HG02642 (cell line): ENCODE measurements at regions not wholly inside any gene's neighbourhood (a gene's known extent, or its start where the extent isn't known, plus 50 kb on each side); places are given as distances from the start of the nearest gene placed in this dataset.
"Not testable (repeated sequence)": the region's sequence is repeated elsewhere in the genome, so short reads cannot be mapped to it uniquely, and the experiment has no call there.

Experiments
- ATAC-seq: cut with Tn5 transposase; IDR thresholded peaks from one replicate; pipeline ENCODE4 v1.9.1; 2021; ENCODE audit warnings: mild to moderate bottlenecking; ENCODE audit not compliant: unreplicated experiment, poor library complexity

DNA sequence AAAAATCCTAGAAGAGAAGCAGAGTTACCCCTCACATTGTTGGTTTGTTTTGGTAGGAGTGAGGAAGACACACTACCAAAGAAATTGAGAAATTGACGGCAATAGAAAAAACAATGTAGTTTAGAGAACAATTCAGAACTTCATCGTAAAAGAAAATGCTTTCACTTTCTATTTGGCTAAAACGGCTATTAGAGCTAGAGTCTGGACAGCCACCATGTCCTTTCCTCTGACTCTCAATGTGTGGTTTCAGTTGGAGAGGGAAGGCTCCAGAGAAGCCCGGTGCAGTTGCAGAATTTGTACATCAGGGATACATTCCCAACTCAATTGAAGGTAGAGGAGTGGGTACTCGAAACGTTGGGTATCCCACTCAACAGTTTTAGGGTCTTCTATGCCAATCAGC lies 535.3 kb downstream of the GALC start:
- ATAC-seq: no peak

DNA sequence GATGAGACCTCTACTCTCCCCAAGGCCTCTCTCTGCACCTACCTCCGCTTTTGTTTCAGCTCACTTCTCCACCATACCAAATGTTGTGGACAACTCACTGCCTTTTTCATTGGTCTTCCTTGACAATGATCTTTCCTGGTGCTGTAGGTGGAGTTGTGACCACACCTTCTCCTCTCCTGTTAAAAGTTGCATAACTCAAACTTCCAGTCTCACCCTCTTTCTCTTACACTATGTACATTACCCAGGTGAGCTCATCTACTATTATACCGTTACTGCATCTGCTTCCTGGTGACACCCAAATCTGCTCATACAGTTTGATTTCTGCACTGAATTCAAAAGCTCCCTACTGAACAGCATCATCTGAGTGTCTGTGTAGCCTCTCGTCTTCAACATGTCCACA lies 542.8 kb downstream of the GALC start:
- ATAC-seq: no peak

DNA sequence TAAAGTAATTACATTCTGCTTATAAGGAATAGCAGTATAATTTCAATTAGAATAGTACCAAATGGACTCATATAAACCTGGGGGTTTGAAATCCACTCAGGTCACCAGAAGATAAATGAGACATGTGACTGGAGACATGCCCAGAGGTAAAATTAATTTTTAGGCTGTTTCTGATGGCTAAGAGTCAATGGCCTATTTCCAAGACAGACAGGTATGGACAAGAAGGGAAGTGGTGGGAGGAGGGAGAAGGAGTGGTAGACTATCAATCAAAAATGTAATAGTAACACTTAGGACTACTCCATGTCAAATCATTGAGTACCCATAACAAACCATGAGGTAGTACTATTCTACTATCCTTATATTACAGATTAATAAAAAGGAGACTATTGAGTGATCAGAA lies 544.0 kb downstream of the GALC start:
- ATAC-seq: no peak

DNA sequence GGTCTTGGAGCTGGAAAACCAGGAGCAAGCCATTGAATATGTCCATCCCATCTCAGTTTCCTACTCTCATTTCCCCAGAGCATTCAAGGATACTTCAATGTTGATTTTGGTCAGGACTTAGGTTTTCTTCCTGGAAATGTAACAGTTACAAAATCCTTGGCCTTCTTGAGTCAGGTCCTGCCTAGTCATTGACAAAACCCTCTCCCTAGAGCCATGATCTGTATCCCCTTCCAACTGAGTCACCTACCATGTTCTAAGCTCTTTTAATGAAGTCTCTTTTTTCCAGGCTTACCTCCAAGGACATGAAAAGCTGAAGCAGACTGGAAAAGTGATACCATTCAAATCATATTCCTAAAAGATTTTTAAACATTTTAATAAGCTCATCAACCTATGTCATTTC lies 549.2 kb downstream of the GALC start:
- ATAC-seq: no peak

DNA sequence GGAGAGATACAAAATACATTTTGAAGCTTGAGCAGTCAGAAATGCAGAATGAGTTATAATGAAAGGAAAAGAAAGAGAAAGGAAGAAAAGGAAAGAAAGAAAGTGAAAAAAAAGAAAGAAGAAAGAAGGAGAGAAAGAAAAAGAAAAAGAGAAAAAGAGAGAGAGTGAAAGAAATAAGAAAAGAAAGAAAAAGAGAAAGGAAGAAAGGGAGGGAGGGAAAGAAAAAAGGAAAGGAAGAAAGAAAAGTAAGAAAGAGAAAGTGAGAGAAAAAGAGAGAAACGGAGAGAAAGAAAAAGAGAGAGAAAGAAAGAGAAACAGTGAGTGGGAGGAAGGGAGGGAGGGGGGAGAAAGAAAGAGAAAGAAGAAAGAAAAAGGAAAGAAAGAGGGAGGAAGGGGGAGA lies 549.9 kb downstream of the GALC start:
- no peak for ATAC-seq

DNA sequence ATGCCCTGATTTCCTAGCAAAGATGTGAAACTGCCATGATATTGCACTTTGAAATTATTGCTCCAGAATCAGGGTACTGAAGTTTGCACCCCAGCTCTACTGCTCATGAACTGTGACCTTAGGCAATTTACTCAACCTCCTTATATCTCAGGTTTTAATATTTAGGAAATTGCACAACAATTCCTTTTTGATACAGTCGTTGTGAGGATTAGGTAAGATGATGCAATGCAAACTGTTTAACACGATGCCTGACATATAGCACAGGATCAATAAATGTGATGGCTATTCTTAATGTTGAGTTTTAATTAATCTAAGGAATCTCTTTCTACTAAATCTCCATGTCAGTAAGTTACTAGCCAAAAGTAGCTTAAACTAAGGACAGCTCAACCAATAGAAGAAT lies 555.8 kb downstream of the GALC start:
- ATAC-seq: no peak

DNA sequence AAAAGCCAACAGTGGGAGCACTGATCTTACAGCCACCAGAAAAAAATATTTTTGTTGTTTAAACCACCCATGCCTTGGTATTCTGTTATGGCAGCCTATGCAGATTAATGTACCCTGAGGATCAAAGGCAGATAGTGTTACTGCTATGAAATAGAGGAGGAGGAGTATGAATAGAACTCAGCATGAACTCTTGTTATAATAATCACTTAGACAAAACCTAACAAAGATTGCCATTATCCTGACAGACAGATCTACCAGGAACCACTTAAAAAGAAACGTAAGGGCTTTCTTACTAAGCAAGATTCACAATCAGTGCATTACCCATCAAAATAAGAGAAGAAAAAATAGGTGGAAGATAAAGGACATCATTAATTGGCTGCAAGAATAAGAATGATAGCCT lies 558.3 kb downstream of the GALC start:
- no peak for ATAC-seq

DNA sequence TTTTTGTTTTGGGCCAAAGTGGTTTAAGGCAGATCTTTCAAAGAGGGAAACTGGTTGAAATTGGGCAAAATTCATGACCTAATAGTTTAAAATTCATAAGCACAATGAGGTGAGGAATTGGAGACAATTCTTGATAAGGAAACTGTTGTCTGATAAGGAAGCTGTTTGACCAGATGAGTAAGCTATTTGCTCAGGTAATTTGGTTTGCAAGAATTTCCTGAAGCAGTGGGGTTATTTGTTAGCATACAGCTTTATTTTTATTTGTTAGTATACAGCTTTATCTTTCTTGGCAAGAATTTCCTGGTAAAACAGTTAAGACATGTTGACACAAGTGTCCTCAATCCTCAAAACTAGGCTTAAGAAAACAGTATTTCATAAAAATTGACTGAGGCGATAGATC lies 559.0 kb downstream of the GALC start:
- ATAC-seq: no peak

DNA sequence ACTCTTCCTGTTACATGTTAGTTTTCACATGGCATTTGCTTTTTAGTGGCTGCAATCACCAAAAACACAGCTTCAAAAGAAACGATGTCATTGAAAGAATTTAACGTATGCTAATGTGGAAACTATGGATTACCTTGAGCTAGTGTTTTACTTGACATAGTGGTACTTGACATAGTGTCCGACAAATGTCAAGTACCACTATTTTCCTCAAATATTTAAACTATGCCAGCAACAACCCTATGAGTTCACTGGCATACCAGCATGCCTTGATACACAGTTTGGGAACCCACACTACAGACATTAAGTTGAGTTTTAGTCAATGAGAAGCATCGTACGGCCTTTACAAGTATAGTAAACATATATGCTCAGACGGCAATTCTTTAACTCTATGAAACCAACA lies 560.3 kb downstream of the GALC start:
- ATAC-seq: no peak

DNA sequence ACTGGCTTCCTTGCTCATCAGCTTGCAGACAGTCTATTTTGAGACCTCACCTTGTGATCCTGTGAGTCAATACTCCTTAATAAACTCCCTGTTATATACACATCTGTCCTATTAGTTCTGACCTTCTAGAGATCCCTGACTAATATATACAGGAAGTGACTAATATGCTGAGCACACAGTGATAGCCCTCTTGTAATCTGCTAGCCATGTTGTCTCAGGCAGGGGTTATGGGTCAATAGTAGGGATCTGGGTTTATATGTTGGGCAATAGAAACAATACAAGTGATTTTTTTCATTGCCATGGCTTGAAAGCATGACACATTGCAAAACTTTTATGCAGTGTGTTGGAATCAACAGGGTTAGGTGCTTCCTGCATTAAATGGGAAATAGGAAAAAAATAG lies 562.2 kb downstream of the GALC start:
- no peak for ATAC-seq

DNA sequence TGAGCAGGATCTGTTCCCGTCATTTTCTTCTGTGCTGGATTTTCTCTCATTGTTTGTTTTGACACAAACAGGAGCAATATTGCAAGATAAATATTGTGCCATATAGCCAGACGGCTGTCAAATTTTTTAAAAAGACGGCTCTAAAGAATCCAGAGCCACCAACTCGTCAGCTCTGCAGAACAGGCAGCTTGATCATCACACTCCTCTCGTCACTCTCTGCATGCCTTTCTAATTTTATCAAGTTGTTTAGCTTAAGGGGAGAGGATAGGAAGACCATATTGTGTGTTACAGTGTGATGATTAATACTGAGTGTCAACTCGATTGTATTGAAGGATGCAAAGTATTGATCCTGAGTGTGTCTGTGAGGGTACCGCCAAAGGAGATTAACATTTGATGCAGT lies 562.8 kb downstream of the GALC start:
- no peak for ATAC-seq

DNA sequence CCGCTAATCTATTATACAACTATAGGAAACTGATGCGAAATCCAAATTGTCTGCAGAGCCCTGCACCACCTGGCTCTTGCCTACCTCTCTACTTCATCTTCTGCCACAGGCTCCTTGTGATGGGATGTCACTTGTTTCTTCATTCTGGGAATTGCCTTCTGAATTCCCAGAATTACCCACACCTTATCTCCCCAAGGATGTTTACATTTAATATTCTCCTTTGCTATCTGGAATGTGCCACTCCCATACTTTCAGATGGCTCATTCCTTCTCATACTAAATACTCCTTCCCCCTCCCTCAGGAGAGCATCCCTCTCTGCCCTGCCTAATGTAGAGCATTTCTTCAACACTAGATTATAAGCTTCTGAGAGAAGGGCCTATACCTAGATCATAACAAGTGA lies 573.1 kb downstream of the GALC start:
- no peak for ATAC-seq

DNA sequence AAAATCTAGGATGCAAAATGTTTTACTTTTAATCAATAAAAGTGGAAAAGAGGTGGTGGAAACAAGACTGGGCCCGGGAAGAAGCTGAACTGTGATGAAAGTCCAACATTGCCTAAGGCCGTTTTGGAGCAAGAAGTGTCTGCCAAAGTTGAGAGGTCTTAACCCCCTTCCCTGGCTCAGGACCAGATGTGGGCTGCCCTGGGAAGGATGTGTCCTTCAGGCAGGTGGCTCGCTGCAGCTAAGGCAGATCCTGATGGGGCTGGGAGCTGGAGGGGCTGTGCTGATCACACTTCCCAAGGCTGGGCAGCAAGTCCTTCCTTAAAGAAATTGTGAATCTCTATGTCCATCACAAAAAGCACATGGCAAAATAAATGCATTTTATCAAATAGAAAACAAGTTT lies 581.6 kb downstream of the GALC start:
- no peak for ATAC-seq

DNA sequence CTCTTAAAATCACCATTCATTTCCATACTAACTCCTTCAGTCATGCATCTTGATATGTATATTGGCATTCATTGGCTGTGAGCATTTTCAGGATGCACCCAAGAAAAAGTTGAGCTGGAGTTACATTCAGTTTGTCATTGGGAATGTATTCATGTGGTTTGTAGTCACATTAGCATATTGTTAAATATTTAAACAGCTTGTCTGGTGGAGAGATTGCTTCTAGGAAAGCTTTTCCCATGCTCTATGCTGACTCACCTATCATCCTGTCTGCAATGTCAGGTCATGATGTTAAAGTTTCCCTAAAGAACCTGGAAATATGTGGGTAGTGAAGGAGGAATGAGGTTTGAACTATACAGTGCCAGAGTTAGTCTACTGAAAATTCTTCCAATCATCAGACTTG lies 583.6 kb downstream of the GALC start:
- no peak for ATAC-seq

DNA sequence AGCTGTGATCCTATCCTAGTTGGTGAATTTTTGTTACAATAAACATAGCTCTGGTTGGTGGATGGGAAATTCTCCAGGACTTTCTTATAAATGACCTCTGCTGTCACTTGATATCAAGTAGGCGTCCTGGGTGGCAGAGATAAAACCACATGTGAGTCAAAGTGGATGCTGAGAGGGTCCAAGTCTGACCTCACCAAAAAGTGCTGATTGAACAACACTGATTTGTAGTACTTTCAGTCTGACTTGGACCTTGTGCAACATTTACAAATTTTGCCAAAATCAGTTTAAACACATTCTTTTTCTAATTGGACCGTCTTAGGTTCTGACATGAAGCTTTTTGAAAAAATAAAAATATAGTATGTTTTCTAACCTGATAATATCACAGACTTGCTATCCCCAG lies 585.6 kb downstream of the GALC start:
- ATAC-seq: no peak

DNA sequence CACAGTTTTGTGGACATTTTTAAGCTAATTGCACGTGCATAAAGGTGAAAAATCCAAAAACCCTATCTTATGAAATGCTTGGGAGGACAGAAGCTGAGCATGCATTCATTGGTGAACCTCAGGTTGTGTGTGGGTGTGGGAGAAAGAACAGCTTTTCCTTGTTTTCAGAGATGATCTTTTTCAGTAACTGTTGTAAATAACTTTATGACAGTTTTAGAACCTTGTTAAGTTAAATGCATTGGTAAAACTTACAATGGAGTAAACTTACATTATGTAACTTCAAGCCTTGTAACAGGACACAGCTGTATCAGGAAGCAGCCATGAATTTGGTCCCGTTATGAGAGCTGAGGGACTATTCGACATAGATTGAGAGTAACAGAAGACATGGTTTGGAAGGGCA lies 587.4 kb downstream of the GALC start:
- ATAC-seq: no peak

DNA sequence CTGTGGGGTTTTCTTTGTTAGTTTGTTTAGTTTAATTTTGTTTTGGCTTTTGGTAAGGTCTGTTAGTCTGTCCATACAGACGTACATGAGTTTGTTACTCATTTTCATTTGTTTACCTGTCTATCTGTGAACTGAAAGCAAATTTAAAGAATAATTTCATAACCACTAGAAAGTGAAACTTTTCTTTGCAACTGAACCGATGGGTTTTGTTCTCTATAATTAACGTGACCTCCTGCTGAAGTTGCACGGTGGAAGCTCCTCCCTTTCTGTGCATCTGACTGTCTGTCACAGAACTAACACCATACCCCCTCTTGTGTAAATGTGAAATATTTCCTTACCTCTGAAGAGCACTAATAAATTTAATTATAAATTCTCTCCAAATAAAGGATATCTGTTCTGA lies 595.5 kb downstream of the GALC start:
- ATAC-seq: no peak

DNA sequence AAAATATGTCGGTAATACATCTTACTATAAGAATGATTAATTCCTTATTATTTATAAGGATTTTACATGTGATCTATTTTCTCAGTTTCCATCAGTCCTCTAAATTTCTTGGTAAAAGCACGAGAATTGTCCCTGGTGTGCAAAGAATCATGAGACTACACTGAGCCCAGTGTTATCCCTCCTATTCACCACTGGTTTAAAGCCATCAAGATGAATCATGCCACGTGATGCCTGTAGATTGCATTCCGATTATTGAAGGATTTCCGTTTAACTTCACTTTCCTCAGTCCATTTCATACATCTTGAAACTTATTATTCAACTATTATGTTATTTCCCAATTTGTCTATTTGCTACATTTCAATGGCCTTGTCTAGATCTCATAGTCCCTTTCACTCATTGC lies 601.9 kb downstream of the GALC start:
- ATAC-seq: no peak

DNA sequence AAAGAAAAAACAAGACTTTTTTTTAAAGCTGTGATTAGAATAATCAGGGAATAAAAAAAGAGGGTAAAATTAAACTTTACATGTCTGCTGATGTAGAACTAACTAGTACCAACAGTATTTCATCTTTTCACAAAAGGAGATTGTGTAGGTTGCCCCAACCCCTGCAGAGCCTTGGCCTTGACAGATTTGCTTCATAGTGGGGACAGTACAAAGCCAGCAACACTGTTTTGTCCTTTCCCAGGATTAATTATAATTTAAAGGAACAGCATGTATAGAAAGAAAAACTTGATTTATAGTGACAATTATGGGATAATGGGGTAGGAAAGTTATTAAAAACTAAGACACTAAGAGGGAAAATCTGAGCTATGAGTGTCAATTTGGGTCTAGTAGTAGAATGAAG lies 604.0 kb downstream of the GALC start:
- no peak for ATAC-seq

DNA sequence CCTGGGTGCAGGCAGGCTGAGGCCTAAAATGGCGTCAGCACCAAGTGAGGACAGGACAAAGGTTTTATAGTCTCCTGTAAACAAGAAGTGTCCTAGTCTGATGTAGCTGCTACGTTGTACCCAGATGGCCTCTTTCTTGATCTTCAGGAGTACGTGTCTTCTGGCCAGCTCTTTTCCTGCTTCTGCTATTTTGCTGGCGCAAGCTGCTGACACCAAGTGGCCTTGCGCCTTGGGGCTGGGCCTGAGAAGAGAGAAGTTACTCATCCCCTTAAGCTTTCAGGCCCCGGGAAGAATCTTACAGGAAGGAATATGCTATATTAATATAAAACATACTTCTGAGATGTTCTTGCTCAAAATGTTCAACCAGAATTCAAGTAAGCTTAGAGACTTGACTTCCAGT lies 605.2 kb downstream of the GALC start:
- no peak for ATAC-seq

DNA sequence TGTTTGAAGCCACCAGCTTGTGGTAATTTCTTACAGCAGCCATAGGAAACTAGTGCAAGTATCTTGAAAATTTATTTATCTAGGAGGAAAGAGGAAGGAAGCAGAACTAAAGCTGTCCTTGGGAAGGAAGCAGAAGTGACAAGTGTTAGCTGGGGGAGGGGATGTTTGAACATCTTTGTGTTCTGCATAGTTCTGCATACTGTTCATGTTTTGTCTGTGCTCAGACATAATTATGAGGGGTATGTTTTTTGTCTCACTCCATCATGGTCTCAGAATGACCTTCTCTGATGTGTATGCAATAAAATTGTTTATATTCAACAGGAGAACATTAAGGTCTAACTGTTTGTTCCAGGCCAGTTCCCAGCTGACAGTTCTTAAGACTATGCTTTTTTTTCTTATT lies 606.5 kb downstream of the GALC start:
- no peak for ATAC-seq

DNA sequence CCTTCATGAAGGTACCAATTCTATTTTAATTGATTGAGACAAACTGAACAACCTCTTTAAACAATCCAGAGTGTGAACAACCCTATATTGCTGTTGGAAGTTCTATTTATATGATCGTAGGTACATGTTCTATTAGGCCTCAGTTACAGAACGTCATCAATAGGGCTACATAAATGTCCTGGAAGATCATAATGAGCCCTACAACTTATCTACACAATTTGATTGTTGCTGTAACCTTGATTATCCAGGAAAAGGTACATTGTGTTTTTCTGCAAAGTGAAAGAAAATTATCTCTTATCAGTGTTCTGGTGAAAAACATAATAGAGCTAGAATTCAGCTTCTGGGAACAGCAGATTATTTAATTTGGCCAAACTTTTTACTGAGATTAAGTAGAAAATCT lies 612.9 kb downstream of the GALC start:
- no peak for ATAC-seq

DNA sequence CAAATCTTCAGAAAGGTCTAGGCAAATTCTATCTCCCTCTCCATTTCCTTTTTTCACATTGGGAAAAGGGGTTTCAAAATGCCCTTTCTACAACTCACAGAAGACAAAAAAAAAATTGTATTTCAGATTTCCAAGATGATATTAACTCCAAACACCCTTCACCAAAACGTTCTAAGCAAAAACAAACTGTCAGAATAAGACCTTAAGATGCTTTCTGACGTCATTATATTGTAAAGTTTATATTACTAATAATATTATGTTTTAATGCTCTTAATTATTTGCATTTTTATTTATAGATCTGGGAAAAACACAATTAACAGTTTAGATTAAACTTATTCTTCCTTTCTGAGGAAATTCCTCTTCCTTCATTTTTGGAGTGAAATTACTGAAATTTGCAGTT lies 624.2 kb downstream of the GALC start:
- no peak for ATAC-seq

DNA sequence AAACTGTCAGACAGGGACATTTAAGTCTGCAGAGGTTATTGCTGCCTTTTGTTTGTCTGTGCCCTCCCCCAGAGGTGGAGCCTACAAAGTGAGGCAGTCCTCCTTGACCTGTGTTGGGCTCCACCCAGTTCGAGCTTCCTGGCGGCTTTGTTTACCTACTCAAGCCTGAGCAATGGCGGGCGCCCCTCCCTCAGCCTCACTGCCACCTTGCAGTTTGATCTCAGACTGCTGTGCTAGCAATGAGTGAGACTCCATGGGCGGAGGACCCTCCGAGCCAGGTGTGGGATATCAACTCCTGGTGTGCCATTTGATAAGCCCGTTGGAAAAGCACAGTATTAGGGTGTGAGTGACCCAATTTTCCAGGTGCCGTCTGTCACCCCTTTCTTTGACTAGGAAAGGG lies 632.7 kb downstream of the GALC start:
- not testable (repeated sequence) for ATAC-seq
